HG03342 (cell line): ENCODE measurements at regions not wholly inside any gene's neighbourhood (a gene's known extent, or its start where the extent isn't known, plus 50 kb on each side); places are given as distances from the start of the nearest gene placed in this dataset.
A peak's percentile ranks its signal among the peaks of the same experiment; 100 is the strongest.

ENCODE experiments used
- ATAC-seq: cut with Tn5 transposase; IDR thresholded peaks from one replicate; pipeline ENCODE4 v1.9.1; 2021; ENCODE audit warnings: mild to moderate bottlenecking, moderate library complexity; ENCODE audit not compliant: unreplicated experiment

DNA sequence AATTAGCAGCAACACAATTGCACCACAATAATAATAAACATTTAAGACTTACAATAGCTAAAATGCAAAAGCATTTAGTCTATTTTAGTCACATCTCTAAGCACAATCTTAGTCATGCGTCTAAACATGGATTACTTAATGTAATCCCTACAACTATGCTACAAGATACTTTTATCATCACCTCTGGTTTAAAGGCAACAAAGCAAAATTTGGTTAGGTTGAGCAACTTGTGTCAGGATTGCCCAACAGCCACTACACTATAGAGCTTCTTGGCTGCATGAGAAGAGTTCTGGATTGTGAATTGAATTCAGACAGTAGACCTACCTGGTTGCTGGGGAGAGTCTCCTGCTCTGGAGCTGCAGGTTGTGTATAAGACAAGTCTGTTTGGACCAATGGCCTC, 146.5 kb upstream of the PUDP start:
- ATAC-seq: no peak

DNA sequence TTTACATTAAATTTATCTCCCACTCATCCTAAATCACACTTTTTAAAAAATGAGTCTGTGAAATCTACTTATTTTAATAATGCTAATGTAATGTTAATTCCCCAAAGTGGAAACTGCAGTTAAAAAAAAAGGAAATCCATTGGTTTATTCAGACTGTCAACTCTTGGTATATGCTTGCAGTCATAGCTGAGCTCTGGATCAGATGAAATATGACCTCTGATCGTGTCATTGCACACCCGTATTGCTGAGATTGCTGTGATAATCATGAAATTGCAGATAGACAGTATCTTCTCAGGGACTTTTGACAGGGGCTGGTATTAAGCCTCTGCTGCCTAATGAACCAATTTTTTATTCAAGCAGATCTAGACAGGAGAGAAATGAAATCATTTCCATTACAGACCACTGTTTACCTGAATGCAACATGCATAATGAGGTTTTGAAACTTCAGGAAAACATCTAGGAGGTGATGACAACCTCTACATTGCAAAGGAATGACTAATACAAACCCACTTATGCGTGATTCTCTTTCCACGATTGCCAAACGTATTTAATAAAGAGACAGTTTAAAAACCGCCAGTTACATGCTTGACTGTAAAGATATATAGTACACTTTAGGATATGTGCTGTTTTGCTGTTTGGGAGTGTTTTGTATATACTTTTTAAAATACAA, 138.3 kb upstream of the PUDP start:
- no peak for ATAC-seq

GRCh38 chrX:7285765-7286164, 137.8 kb upstream of the PUDP start:
- ATAC-seq: no peak

DNA sequence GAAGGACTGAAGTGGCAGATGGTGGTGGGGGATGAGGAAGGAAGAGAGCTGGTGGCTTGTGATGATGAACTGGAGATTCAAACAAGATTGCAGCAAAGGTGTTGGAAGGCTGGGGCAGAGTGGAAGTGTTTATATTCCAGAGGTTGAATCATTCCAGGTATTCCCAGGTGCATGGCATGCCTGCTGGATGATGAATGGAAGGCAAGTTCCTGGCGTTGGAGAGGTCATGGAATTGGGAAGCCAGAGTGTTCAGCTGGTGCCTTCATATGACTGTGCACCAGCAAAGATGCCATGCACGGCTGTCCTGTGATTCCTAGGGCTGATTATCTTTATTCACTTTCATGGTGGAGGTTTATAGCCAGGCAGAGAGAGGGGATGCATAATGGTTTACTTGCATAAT, 135.8 kb upstream of the PUDP start:
- ATAC-seq: no peak

GRCh38 chrX:7280520-7280919, 132.6 kb upstream of the PUDP start:
- ATAC-seq: no peak

GRCh38 chrX:7272346-7272745, 124.4 kb upstream of the PUDP start:
- ATAC-seq: no peak

GRCh38 chrX:7270933-7271332, 123.0 kb upstream of the PUDP start:
- no peak for ATAC-seq

GRCh38 chrX:7269991-7270390, 122.0 kb upstream of the PUDP start:
- no peak for ATAC-seq

DNA sequence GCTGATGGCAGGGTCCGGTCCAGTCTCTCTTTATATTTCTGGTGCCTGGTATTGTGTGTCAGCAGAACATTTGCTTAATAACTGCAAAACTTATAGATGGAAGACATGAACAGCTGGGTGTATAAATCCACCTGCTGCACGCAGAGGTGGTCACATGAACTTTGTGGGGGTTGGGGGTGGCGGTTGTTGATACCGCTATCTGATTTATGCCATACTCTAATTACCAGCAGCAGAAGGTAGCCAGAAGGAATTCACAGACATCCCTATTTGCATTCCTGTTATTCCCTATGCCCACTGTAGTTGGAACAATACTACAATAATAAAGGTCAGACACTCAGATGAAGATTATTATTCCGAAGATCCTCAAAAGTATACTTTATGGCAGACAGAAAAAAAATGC, 121.6 kb upstream of the PUDP start:
- ATAC-seq: no peak

- ATAC-seq: no peak
These were observed 118.3 kb upstream of the PUDP start for GRCh38 chrX:7266288-7266687.

GRCh38 chrX:7264399-7264798, 116.4 kb upstream of the PUDP start:
- ATAC-seq: peak; percentile 43

DNA sequence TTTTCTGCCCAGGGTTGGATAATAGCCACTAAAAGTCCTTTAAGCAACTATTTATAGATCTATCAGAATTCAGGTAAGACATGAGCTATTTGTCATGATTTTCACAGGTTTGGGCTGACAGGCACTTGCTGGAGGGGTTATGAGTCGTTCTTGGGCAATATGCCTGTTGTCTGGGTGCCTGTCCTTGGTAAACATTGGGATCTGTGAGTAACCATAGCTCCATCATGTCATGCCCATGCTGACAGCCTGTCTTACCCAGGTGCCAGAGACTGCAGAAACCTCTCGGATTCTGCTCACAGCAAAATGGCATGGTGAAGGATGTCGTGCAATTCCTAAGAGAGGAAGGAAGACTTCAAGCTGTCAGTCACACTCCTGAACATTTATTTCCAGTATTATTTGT, 116.0 kb upstream of the PUDP start:
- ATAC-seq: no peak

DNA sequence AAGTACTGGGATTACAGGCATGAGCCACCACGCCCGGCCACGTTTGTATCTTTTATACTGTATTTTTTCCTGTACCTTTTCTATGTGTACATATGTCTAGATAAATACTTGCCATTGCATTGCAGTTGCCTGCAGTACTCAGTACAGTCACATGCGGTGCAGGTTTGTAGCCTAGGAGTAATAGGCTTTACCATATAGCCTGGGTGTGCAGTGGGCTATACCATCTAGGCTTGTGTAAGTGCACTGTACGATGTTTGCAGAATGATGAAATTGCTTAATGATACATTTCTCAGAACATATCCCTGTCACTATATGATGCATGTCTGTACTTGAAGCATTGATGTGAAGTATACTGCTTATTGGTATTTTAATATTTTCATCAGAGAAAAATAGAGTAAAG, 115.4 kb upstream of the PUDP start:
- no peak for ATAC-seq

DNA sequence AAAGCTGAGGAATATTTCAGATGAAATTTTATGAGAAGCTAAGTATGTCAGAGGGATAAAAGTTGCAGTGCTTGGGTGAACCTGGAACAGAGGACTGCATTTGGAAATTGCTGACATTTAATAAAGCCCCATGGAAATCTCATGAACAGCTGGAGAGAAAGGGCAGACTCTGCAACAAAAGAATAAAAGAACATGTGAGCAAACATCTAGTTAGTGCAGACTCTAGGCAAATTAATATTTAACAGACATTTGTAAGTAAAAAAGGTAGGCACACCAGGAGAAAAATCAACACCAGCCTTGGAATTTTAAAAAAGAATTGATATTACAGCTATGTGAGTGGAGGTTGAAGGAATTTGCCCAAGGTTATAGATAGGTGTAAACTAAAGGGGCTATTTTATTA, 114.6 kb upstream of the PUDP start:
- no peak for ATAC-seq

DNA sequence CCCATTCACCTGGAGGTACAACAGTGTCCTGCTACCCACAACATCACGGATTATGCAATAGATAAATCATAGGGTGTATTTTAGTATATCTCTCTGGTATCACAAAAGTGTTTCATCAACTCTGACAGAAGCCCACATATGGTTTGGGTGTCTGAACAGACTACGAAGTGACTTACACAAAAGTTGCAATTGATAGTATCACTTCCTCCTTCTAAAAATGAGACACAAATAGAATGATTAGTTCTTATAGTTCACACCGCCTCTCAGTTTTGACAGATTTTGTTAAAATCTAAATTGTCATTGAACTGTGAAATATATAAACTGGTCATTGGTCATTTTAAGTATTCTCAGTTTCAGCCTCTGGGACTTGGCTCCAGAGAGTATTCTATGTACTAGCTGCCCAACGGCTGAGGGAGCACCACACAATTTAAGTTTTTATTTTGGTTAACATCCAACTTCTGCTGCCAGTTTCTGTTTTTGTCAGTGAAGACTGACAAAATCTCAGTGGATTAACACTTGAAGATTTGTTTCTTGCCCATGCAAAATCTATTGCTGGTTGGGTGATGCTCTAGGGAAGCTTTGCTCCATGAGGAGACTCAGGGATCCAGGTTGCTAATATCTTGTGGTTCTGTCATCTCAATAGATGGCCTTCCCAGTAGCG, 113.8 kb upstream of the PUDP start:
- peak; percentile 92 for ATAC-seq

DNA sequence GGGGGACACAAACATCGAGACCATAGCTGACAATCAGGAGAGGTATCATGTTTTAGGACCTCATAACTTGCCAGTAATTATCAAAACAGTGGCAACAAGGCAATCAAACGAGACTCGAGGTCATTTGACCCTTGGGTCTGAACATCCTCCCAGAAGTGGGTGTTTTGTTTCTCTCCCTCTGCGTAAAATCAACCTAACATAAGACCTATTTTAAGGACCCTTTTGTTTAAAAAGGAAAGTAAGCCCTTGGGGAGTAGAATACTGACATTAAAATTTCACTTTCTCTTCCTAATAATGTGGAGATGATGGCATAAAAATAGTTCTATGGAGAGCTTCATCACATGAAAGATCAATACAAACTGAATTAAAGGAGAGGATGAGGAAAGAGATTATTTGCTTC, 106.2 kb upstream of the PUDP start:
- ATAC-seq: no peak

- ATAC-seq: no peak
These were observed 105.6 kb upstream of the PUDP start for GRCh38 chrX:7253565-7253964.

GRCh38 chrX:7252013-7252610, 104.2 kb upstream of the PUDP start:
- peak; percentile 56 for ATAC-seq

GRCh38 chrX:7247346-7247745, 99.4 kb upstream of the PUDP start:
- ATAC-seq: no peak

- ATAC-seq: no peak
These were observed 96.5 kb upstream of the PUDP start for GRCh38 chrX:7244405-7244804.

- ATAC-seq: peak; percentile 97
These were observed 94.7 kb upstream of the PUDP start for GRCh38 chrX:7242613-7243012.

DNA sequence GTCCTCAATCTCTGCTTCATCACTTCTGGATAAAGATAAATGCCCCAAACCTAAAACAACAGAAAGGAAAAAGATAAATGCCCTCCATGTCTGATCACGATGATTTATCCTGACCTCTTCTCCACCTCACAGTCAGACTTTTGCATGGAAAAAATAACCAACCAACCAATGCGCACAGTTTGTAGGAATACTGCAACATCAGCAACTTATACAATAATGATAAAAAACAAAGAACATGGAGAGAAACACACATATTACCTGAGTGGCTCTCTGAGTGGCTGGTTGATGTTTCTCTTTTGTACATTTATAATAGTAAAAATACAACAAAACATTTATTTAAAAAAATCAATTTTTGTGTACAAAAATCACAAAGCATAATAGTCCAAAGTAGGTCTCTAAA, 93.0 kb upstream of the PUDP start:
- no peak for ATAC-seq

DNA sequence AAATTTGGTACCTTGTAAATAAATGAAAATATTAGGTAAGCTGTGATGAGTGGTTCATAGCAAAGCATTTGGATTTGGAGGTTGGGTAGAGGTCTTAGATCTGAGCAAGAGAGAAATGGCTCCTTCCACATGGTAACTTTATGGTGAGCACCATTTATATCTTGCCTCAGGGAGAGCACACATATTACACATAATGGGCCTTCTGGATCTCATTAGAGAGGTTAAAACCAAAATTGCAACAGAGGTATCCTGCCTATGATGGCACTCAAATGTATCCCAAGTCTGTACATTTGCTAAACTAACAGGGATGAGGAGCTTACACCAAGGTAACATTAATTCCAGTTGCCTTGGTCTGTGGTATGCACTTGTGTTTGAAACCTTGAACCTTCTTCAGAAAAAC, 87.1 kb upstream of the PUDP start:
- ATAC-seq: no peak
